Testis (tissue), 2 donors: ENCODE measurements at regions not wholly inside any gene's neighbourhood (a gene's known extent, or its start where the extent isn't known, plus 50 kb on each side); places are given as distances from the start of the nearest gene placed in this dataset.

Source experiments
- POLR2A ChIP-seq: fragments of 450-650 bp; IDR thresholded peaks from one replicate; pipeline ENCODE4 v1.6.1; 2017; ENCODE audit warnings: antibody characterized with exemption, mild to moderate bottlenecking, moderate library complexity
- TF ChIP-seq, protein P1 (sequence below), 3 experiments: fragments of 450-650 bp in 2 of 3; fragments of 200-600 bp in 1 of 3; sonication (generic) in 1 of 3; IDR thresholded peaks; one replicate each; pipeline ENCODE4 v1.5.1; 2016 to 2019; ENCODE audit warnings: antibody characterized with exemption in 3 of 3, mild to moderate bottlenecking in 2 of 3, moderate library complexity in 1 of 3

DNA sequence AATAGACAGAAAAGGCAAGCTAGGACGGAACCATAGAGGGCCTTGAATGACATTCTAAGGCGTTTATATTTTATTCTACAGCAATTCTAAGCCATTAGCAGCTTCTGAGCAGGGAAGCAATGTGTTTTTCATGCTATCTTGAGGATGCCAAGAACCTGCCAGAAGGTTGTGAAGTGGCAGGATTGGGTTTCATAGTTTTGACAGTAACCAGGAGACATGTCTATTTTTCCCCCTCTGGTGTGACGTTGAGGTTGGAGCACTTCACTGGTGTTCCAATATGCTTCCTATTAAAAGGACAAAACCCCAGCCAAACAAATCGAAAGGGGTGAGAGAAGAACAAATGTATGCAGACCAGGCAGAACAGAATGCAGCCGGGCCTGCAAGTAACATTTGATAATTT is 148.2 kb downstream of the SPATA19 start:
- TF ChIP-seq, protein P1, sequence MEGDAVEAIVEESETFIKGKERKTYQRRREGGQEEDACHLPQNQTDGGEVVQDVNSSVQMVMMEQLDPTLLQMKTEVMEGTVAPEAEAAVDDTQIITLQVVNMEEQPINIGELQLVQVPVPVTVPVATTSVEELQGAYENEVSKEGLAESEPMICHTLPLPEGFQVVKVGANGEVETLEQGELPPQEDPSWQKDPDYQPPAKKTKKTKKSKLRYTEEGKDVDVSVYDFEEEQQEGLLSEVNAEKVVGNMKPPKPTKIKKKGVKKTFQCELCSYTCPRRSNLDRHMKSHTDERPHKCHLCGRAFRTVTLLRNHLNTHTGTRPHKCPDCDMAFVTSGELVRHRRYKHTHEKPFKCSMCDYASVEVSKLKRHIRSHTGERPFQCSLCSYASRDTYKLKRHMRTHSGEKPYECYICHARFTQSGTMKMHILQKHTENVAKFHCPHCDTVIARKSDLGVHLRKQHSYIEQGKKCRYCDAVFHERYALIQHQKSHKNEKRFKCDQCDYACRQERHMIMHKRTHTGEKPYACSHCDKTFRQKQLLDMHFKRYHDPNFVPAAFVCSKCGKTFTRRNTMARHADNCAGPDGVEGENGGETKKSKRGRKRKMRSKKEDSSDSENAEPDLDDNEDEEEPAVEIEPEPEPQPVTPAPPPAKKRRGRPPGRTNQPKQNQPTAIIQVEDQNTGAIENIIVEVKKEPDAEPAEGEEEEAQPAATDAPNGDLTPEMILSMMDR (IDR thresholded peaks at IDR 0.05) = no peak
- TF ChIP-seq POLR2A = no peak
